CD4-positive, alpha-beta memory T cell (primary cell): ENCODE measurements at regions not wholly inside any gene's neighbourhood (a gene's known extent, or its start where the extent isn't known, plus 50 kb on each side); places are given as distances from the start of the nearest gene placed in this dataset.

Experiments used
- CTCF ChIA-PET: fragments of 350-600 bp; sonication (Branson Sonifier 250); formaldehyde crosslinking; loops from one replicate; lab custom pipeline; 2021; ENCODE audit warnings: inconsistent platforms; ENCODE audit not compliant: partially characterized antibody; lab: Charles Lee
- POLR2A ChIA-PET: fragments of 350-600 bp; sonication (Branson Sonifier 250); formaldehyde crosslinking; loops from one replicate; lab custom pipeline; 2021; ENCODE audit not compliant: partially characterized antibody; lab: Charles Lee
- DNase-seq, 5 donors: peaks; one replicate each; pipeline versions ENCODE4 v3.0.0 to v3.0.0-alpha.2; 2020 to 2022; ENCODE audit warnings: mixed read lengths in 1 of 5
- H3K27ac ChIP-seq: one replicate; pipeline ENCODE4 v1.7.0; 2013; ENCODE audit warnings: low read depth, low read length
- H3K27me3 ChIP-seq: 2 replicates; pipeline ENCODE4 v1.7.0; 2013; ENCODE audit warnings: mild to moderate bottlenecking, low read length, moderate library complexity; ENCODE audit not compliant: insufficient read depth
- H3K36me3 ChIP-seq: 2 replicates; pipeline ENCODE4 v1.7.0; 2013; ENCODE audit warnings: mild to moderate bottlenecking, low read length, moderate library complexity; ENCODE audit not compliant: insufficient read depth
- H3K4me1 ChIP-seq: 2 replicates; pipeline ENCODE4 v1.7.0; 2013; ENCODE audit warnings: mild to moderate bottlenecking, low read length, moderate library complexity; ENCODE audit not compliant: insufficient read depth
- H3K4me3 ChIP-seq, 2 donors: one replicate each; pipeline ENCODE4 v1.7.0; 2013; ENCODE audit warnings: low read length in 2 of 2, mild to moderate bottlenecking in 1 of 2
- H3K9me3 ChIP-seq, 2 donors: one replicate each; pipeline ENCODE4 v1.7.0; 2013; ENCODE audit warnings: low read length in 2 of 2, control low read depth in 1 of 2; ENCODE audit not compliant: control insufficient read depth in 1 of 2
- H3K27ac Mint-ChIP-seq, 7 donors: one replicate each; pipeline ENCODE4 v1.8.0; 2020 to 2021; ENCODE audit warnings: mixed read lengths in 7 of 7, mild to moderate bottlenecking in 6 of 7, inconsistent platforms in 3 of 7, moderate library complexity in 3 of 7
- H3K27me3 Mint-ChIP-seq, 2 donors: one replicate each; pipeline ENCODE4 v1.8.0; 2020 to 2021; ENCODE audit warnings: mixed read lengths in 2 of 2
- H3K36me3 Mint-ChIP-seq, 2 donors: one replicate each; pipeline ENCODE4 v1.8.0; 2020 to 2021; ENCODE audit warnings: mixed read lengths in 2 of 2, inconsistent platforms in 1 of 2, mild to moderate bottlenecking in 1 of 2
- H3K4me1 Mint-ChIP-seq, 4 donors: one replicate each; pipeline ENCODE4 v1.8.0; 2020 to 2021; ENCODE audit warnings: mixed read lengths in 4 of 4, mild to moderate bottlenecking in 1 of 4
- H3K4me3 Mint-ChIP-seq, 8 donors: one replicate each; pipeline ENCODE4 v1.8.0; 2020 to 2021; ENCODE audit warnings: mixed read lengths in 8 of 8, mild to moderate bottlenecking in 7 of 8, moderate library complexity in 6 of 8, inconsistent platforms in 3 of 8
- H3K9me3 Mint-ChIP-seq, 8 donors: one replicate each; pipeline ENCODE4 v1.8.0; 2020 to 2021; ENCODE audit warnings: mixed read lengths in 8 of 8, mild to moderate bottlenecking in 5 of 8, inconsistent platforms in 3 of 8, moderate library complexity in 1 of 8
- intact Hi-C: fragments of 100-400 bp; cut with micrococcal nuclease; formaldehyde crosslinking; loops from one replicate; pipeline ENCODE4 v1.15.1; 2023

DNA sequence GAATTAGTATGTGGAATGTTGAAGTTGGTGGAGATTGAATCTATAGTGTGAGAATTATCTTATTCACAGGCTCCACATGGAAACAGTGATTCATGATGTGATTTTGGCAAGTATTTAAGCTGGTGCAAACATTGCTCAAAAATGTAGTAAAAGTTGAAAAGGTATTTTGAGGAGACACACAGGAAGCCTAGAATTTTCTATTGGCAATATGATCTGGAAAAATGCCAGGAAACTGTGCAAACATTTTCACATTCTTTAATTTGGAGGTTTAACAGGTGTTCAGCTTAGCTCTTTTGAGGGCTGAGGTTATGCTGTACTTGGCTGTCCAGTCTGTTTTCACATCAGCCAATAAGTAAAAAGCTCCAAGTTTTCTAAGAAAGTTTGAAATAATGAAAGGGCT is 327.3 kb downstream of the RWDD3 start:
- CTCF ChIA-PET, result no interaction called here

DNA sequence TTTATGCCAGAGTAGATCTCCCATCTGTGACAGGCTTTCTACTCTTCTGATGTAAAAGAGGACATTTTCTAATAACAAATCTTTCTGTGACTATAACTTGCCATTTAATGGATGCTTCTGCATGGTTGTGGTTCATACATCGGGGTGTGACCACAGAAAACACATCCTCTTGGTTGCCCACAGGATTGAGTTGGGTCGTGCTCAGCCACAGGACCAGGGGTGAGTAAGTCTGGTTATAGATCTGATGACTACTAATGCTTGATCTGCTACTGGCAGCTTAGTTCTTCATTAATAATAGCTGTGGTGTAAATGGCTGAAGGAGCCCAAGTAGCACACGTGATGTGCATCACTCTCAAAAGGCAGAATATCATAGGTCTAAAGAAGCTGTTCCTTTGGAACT is 328.2 kb downstream of the RWDD3 start:
- intact Hi-C loops, result no loop called here

More for the DNA sequence above, 327.3 kb downstream of the RWDD3 start:
- no peaks in the 10 kb centered on the region for H3K9me3 ChIP-seq
- peaks cover 4 to 37% (median 22%) of the 10 kb centered on the region in 8 donors for H3K9me3 Mint-ChIP-seq
- H3K4me3 Mint-ChIP-seq, result no peak overlapping the region
- H3K4me3 ChIP-seq, result no peak overlapping the region
- H3K27ac ChIP-seq, result no peak overlapping the region
- no peaks in the 10 kb centered on the region for H3K36me3 Mint-ChIP-seq
- H3K4me1 ChIP-seq, result no peaks in the 10 kb centered on the region
- H3K27me3 Mint-ChIP-seq, result no peaks in the 10 kb centered on the region
- POLR2A ChIA-PET, result no interaction called here
- H3K36me3 ChIP-seq, result no peaks in the 10 kb centered on the region
- H3K27ac Mint-ChIP-seq, result no peak overlapping the region
- DNase-seq, result no peak
- no peaks in the 10 kb centered on the region for H3K27me3 ChIP-seq
- H3K4me1 Mint-ChIP-seq, result no peaks in the 10 kb centered on the region
- intact Hi-C loops, result no loop called here

DNA sequence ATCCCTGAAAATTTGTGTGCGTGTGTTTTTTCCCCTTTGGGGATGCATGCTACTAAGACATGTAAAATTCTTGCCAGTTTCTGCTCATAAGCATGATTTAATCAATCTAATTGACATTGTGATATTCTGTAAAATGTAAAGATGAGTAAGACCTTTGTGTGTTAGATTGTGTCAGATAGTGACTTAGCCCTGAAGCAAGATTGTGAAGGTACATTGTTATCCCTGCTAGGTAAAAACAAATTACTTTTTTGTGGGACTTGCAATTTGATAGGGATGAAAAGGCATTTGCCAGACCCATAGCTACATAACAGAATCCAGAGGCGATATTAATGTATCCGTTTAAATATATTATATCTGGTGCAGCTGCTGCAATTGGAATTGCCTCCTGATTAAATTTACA is 338.0 kb downstream of the RWDD3 start:
- H3K27ac Mint-ChIP-seq, result no peak overlapping the region

More for the DNA sequence above, 328.2 kb downstream of the RWDD3 start:
- Histone ChIP-seq H3K36me3 (no peaks in the 10 kb centered on the region), H3K4me3 (no peak overlapping the region), H3K9me3 (no peaks in the 10 kb centered on the region), H3K4me1 (no peaks in the 10 kb centered on the region), H3K27ac (no peak overlapping the region), H3K27me3 (no peaks in the 10 kb centered on the region)
- Mint-ChIP-seq H3K4me1 (no peaks in the 10 kb centered on the region), H3K27me3 (no peaks in the 10 kb centered on the region), H3K9me3 (peaks cover 4 to 28% (median 19%) of the 10 kb centered on the region in 8 donors), H3K27ac (no peak overlapping the region), H3K4me3 (no peak overlapping the region), H3K36me3 (no peaks in the 10 kb centered on the region)
- ChIA-PET CTCF (no interaction called here), POLR2A (no interaction called here)
- DNase-seq, result no peak

GRCh38 chr1:95572962-95573361 is 339.0 kb downstream of the RWDD3 start:
- no peak overlapping the region for H3K4me3 ChIP-seq
- intact Hi-C loops, result no loop called here
- Mint-ChIP-seq H3K27me3 (peaks cover 0 to 3% of the 10 kb centered on the region in 2 donors), H3K36me3 (no peaks in the 10 kb centered on the region), H3K4me3 (no peak overlapping the region), H3K27ac (no peak overlapping the region), H3K4me1 (no peaks in the 10 kb centered on the region), H3K9me3 (peaks cover 0 to 10% (median 3%) of the 10 kb centered on the region in 8 donors)
- H3K4me1 ChIP-seq, result no peaks in the 10 kb centered on the region
- DNase-seq, result no peak
- POLR2A ChIA-PET, result no interaction called here
- no peak overlapping the region for H3K27ac ChIP-seq
- CTCF ChIA-PET, result no interaction called here
- no peaks in the 10 kb centered on the region for H3K27me3 ChIP-seq
- H3K36me3 ChIP-seq, result no peaks in the 10 kb centered on the region
- no peaks in the 10 kb centered on the region for H3K9me3 ChIP-seq

More for the DNA sequence above, 338.0 kb downstream of the RWDD3 start:
- CTCF ChIA-PET, result no interaction called here
- H3K27ac ChIP-seq, result no peak overlapping the region
- no peaks in the 10 kb centered on the region for H3K9me3 ChIP-seq
- intact Hi-C loops, result no loop called here
- H3K9me3 Mint-ChIP-seq, result peaks cover 0 to 10% (median 4%) of the 10 kb centered on the region in 8 donors
- no peaks in the 10 kb centered on the region for H3K27me3 ChIP-seq
- H3K4me3 Mint-ChIP-seq, result no peak overlapping the region
- no peaks in the 10 kb centered on the region for H3K36me3 ChIP-seq
- H3K27me3 Mint-ChIP-seq, result peaks cover 0 to 3% of the 10 kb centered on the region in 2 donors
- POLR2A ChIA-PET, result no interaction called here
- no peak overlapping the region for H3K4me3 ChIP-seq
- H3K4me1 Mint-ChIP-seq, result no peaks in the 10 kb centered on the region
- H3K36me3 Mint-ChIP-seq, result no peaks in the 10 kb centered on the region
- DNase-seq, result no peak
- H3K4me1 ChIP-seq, result no peaks in the 10 kb centered on the region

GRCh38 chr1:95575291-95575690 is 341.3 kb downstream of the RWDD3 start:
- no peaks in the 10 kb centered on the region for H3K9me3 ChIP-seq
- no peaks in the 10 kb centered on the region for H3K36me3 ChIP-seq
- no peak overlapping the region for H3K27ac ChIP-seq
- H3K27me3 ChIP-seq, result no peaks in the 10 kb centered on the region
- Mint-ChIP-seq H3K4me1 (no peaks in the 10 kb centered on the region), H3K9me3 (peaks cover 0 to 10% (median 4%) of the 10 kb centered on the region in 8 donors), H3K27ac (no peak overlapping the region), H3K36me3 (no peaks in the 10 kb centered on the region), H3K4me3 (no peak overlapping the region), H3K27me3 (peaks cover 0 to 3% of the 10 kb centered on the region in 2 donors)
- ChIA-PET CTCF (no interaction called here), POLR2A (no interaction called here)
- no peak overlapping the region for H3K4me3 ChIP-seq
- intact Hi-C loops, result no loop called here
- H3K4me1 ChIP-seq, result no peaks in the 10 kb centered on the region
- DNase-seq, result no peak

DNA sequence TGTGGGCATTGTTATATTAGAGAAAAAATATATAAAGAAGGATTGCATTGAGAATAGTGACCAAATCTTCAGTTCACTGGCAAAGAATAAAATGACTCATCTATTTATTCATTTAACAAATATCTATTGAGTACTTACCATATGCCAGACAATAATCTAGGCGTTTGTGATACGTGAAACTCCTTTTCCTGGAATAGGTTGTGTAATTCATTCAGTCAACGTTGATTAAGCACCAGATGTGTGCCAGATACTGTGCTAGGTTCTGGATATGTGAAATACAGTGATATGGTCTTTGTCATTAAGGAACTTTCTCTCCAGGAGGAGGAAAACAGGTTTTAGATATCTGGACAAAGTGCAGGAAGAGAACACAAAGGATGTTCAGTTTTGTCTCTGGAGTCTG is 344.5 kb downstream of the RWDD3 start:
- ChIA-PET POLR2A (no interaction called here), CTCF (no interaction called here)
- Histone ChIP-seq H3K36me3 (no peaks in the 10 kb centered on the region), H3K4me1 (no peaks in the 10 kb centered on the region), H3K27me3 (no peaks in the 10 kb centered on the region), H3K9me3 (no peaks in the 10 kb centered on the region), H3K27ac (no peak overlapping the region), H3K4me3 (no peak overlapping the region)
- no peak overlapping the region for H3K27ac Mint-ChIP-seq
- no peaks in the 10 kb centered on the region for H3K4me1 Mint-ChIP-seq
- no peak for DNase-seq
- H3K4me3 Mint-ChIP-seq, result no peak overlapping the region
- intact Hi-C loops, result no loop called here
- H3K36me3 Mint-ChIP-seq, result no peaks in the 10 kb centered on the region
- H3K9me3 Mint-ChIP-seq, result peaks cover 0 to 10% (median 3%) of the 10 kb centered on the region in 8 donors
- H3K27me3 Mint-ChIP-seq, result peaks cover 0 to 3% of the 10 kb centered on the region in 2 donors

DNA sequence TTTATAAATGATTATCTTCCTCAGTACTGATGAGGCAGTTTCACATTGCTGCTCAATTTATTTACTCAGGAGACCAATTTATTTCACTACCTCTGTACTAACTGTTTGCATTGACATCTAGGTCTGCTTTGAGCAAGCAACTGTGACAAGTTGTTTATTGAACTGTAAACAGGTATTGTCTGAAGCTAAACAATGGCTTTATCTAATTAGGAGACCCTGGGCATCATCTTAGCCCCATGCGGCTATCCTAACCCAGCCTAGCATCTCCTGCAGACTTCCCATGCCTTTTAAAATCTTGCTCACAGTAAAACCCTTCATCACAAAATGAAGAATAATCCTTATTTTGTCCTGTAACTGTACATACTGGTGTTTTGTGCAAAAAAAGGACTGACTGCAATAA is 348.2 kb downstream of the RWDD3 start:
- Histone ChIP-seq H3K4me1 (no peaks in the 10 kb centered on the region), H3K9me3 (no peaks in the 10 kb centered on the region), H3K36me3 (no peaks in the 10 kb centered on the region), H3K27ac (no peak overlapping the region), H3K27me3 (no peaks in the 10 kb centered on the region), H3K4me3 (no peak overlapping the region)
- H3K9me3 Mint-ChIP-seq, result peaks cover 0 to 6% (median 3%) of the 10 kb centered on the region in 8 donors
- no peaks in the 10 kb centered on the region for H3K4me1 Mint-ChIP-seq
- H3K27me3 Mint-ChIP-seq, result no peaks in the 10 kb centered on the region
- H3K4me3 Mint-ChIP-seq, result no peak overlapping the region
- H3K27ac Mint-ChIP-seq, result no peak overlapping the region
- H3K36me3 Mint-ChIP-seq, result no peaks in the 10 kb centered on the region
- intact Hi-C loops, result no loop called here
- DNase-seq, result no peak
- ChIA-PET CTCF (no interaction called here), POLR2A (no interaction called here)

GRCh38 chr1:95582746-95583145 is 348.7 kb downstream of the RWDD3 start:
- Histone ChIP-seq H3K27ac (no peak overlapping the region), H3K4me1 (no peaks in the 10 kb centered on the region), H3K4me3 (no peak overlapping the region), H3K36me3 (no peaks in the 10 kb centered on the region), H3K27me3 (no peaks in the 10 kb centered on the region), H3K9me3 (no peaks in the 10 kb centered on the region)
- Mint-ChIP-seq H3K36me3 (no peaks in the 10 kb centered on the region), H3K4me1 (no peaks in the 10 kb centered on the region), H3K4me3 (no peak overlapping the region), H3K27me3 (no peaks in the 10 kb centered on the region), H3K9me3 (peaks cover 0 to 6% (median 3%) of the 10 kb centered on the region in 8 donors), H3K27ac (no peak overlapping the region)
- POLR2A ChIA-PET, result no interaction called here
- DNase-seq, result no peak
- intact Hi-C loops, result no loop called here
- CTCF ChIA-PET, result no interaction called here
